SU-DHL-6 (cell line): ENCODE measurements at regions not wholly inside any gene's neighbourhood (a gene's known extent, or its start where the extent isn't known, plus 50 kb on each side); places are given as distances from the start of the nearest gene placed in this dataset.

Experiments used
- CTCF ChIP-seq: fragments of 200-600 bp; sonication (generic); IDR thresholded peaks from one replicate; pipeline ENCODE4 v1.5.1; 2017; ENCODE audit warnings: antibody characterized with exemption, mild to moderate bottlenecking, low read length, moderate library complexity; ENCODE audit not compliant: insufficient read depth, poor library complexity, severe bottlenecking
- EZH2phosphoT487 ChIP-seq: fragments of 200-600 bp; sonication (generic), shearing (Covaris generic); conservative IDR thresholded peaks from 2 replicates; pipeline ENCODE4 v1.6.1; 2018; ENCODE audit warnings: mild to moderate bottlenecking, antibody characterized with exemption, low read length, moderate library complexity, mixed read lengths

- no peak for TF ChIP-seq CTCF
- no peak for TF ChIP-seq EZH2phosphoT487
Observed at GRCh38 chr4:35918491-35918977, 325.8 kb downstream of the ARAP2 start.
